ENCODE measurements at regions not wholly inside any gene's neighbourhood (a gene's known extent, or its start where the extent isn't known, plus 50 kb on each side); places are given as distances from the start of the nearest gene placed in this dataset.

- no peak for DNase-seq (ENCODE audit: low spot score)
- no peak overlapping the region for H3K27ac ChIP-seq
- TF ChIP-seq CTCF (conservative IDR thresholded peaks at IDR 0.05; ENCODE audit: low read depth), result no peak
- ChIA-PET CTCF (no interaction called here), POLR2A (ENCODE audit: low non-redundant PET) (no interaction called here)
These were observed 493.9 kb upstream of the MAP2 start for GRCh38 chr2:208929894-208930427.

GRCh38 chr2:208935531-208935930 is 488.3 kb upstream of the MAP2 start:
- H3K27ac ChIP-seq, result no peak overlapping the region
- ChIA-PET POLR2A (ENCODE audit: low non-redundant PET) (no interaction called here), CTCF (no interaction called here)
- no peak for TF ChIP-seq CTCF (conservative IDR thresholded peaks at IDR 0.05; ENCODE audit: low read depth)
- no peak for DNase-seq (ENCODE audit: low spot score)

GRCh38 chr2:208937521-208937920 is 486.3 kb upstream of the MAP2 start:
- POLR2A ChIA-PET (ENCODE audit: low non-redundant PET), result no interaction called here
- no peak for DNase-seq (ENCODE audit: low spot score)
- CTCF ChIA-PET, result interaction anchor here (0.6 kb wide), 1 partner anchor 663 kb away, joined by 3 read pairs; no protein-coding TSS in a partner anchor
- no peak for TF ChIP-seq CTCF (conservative IDR thresholded peaks at IDR 0.05; ENCODE audit: low read depth)
- H3K27ac ChIP-seq, result no peak overlapping the region

- no peak for DNase-seq (ENCODE audit: low spot score)
- ChIA-PET CTCF (no interaction called here), POLR2A (ENCODE audit: low non-redundant PET) (no interaction called here)
- TF ChIP-seq CTCF (conservative IDR thresholded peaks at IDR 0.05; ENCODE audit: low read depth), result no peak
- no peak overlapping the region for H3K27ac ChIP-seq
These were observed 484.0 kb upstream of the MAP2 start for GRCh38 chr2:208939852-208940251.

GRCh38 chr2:208945719-208946256 is 478.1 kb upstream of the MAP2 start:
- DNase-seq (ENCODE audit: low spot score), result no peak
- POLR2A ChIA-PET (ENCODE audit: low non-redundant PET), result no interaction called here
- CTCF ChIA-PET, result interaction anchor here (0.6 kb wide), 1 partner anchor 84 kb away, joined by 3 read pairs; no protein-coding TSS in a partner anchor
- TF ChIP-seq CTCF (conservative IDR thresholded peaks at IDR 0.05; ENCODE audit: low read depth), result no peak
- no peak overlapping the region for H3K27ac ChIP-seq

- ChIA-PET CTCF (no interaction called here), POLR2A (ENCODE audit: low non-redundant PET) (no interaction called here)
- TF ChIP-seq CTCF (conservative IDR thresholded peaks at IDR 0.05; ENCODE audit: low read depth), result no peak
- no peak for DNase-seq (ENCODE audit: low spot score)
- H3K27ac ChIP-seq, result no peak overlapping the region
These were observed 475.8 kb upstream of the MAP2 start for GRCh38 chr2:208948073-208948472.
